ENCODE measurements at regions not wholly inside any gene's neighbourhood (a gene's known extent, or its start where the extent isn't known, plus 50 kb on each side); places are given as distances from the start of the nearest gene placed in this dataset.

- no peak for TF ChIP-seq CTCF (IDR thresholded peaks at IDR 0.05)
- Histone ChIP-seq H3K4me3 (no peak overlapping the region), H3K4me1 (no peaks in the 10 kb centered on the region), H3K27me3 (ENCODE audit: low read depth) (no peaks in the 10 kb centered on the region), H3K9me3 (no peaks in the 10 kb centered on the region), H3K36me3 (no peaks in the 10 kb centered on the region), H3K27ac (no peak overlapping the region)
- intact Hi-C loops (cut with DNase I), result no loop called here
- peak; percentile 65 to 73 for ATAC-seq
- DNase-seq, result no peak
These were observed 262.1 kb downstream of the IGSF11 start for GRCh38 chr3:118772547-118773011.

GRCh38 chr3:118775021-118775420 is 259.6 kb downstream of the IGSF11 start:
- DNase-seq (no peak), ATAC-seq (no peak)
- TF ChIP-seq CTCF (IDR thresholded peaks at IDR 0.05), result no peak
- H3K9me3 ChIP-seq, result no peaks in the 10 kb centered on the region
- H3K36me3 ChIP-seq, result no peaks in the 10 kb centered on the region
- H3K4me1 ChIP-seq, result no peaks in the 10 kb centered on the region
- intact Hi-C loops (cut with DNase I), result no loop called here
- no peak overlapping the region for H3K27ac ChIP-seq
- no peak overlapping the region for H3K4me3 ChIP-seq
- H3K27me3 ChIP-seq (ENCODE audit: low read depth), result no peaks in the 10 kb centered on the region

- no peak overlapping the region for H3K4me3 ChIP-seq
- no peaks in the 10 kb centered on the region for H3K27me3 ChIP-seq (ENCODE audit: low read depth)
- no peak for TF ChIP-seq CTCF (IDR thresholded peaks at IDR 0.05)
- no peak overlapping the region for H3K27ac ChIP-seq
- no peaks in the 10 kb centered on the region for H3K9me3 ChIP-seq
- intact Hi-C loops (cut with DNase I), result no loop called here
- H3K4me1 ChIP-seq, result no peaks in the 10 kb centered on the region
- DNase-seq (no peak), ATAC-seq (no peak)
- no peaks in the 10 kb centered on the region for H3K36me3 ChIP-seq
These were observed 256.4 kb downstream of the IGSF11 start for GRCh38 chr3:118778201-118778600.

GRCh38 chr3:118781232-118781631 is 253.4 kb downstream of the IGSF11 start:
- TF ChIP-seq CTCF (IDR thresholded peaks at IDR 0.05), result no peak
- Histone ChIP-seq H3K4me1 (no peaks in the 10 kb centered on the region), H3K4me3 (no peak overlapping the region), H3K27me3 (ENCODE audit: low read depth) (no peaks in the 10 kb centered on the region), H3K36me3 (no peaks in the 10 kb centered on the region), H3K27ac (no peak overlapping the region), H3K9me3 (no peaks in the 10 kb centered on the region)
- intact Hi-C loops (cut with DNase I), result no loop called here
- no peak for DNase-seq
- no peak for ATAC-seq

- H3K36me3 ChIP-seq, result no peaks in the 10 kb centered on the region
- no peak for DNase-seq
- no peak overlapping the region for H3K4me3 ChIP-seq
- H3K27me3 ChIP-seq (ENCODE audit: low read depth), result no peaks in the 10 kb centered on the region
- ATAC-seq, result no peak
- intact Hi-C loops (cut with DNase I), result no loop called here
- no peaks in the 10 kb centered on the region for H3K9me3 ChIP-seq
- H3K27ac ChIP-seq, result no peak overlapping the region
- H3K4me1 ChIP-seq, result no peaks in the 10 kb centered on the region
- TF ChIP-seq CTCF (IDR thresholded peaks at IDR 0.05), result no peak
These were observed 252.8 kb downstream of the IGSF11 start for GRCh38 chr3:118781839-118782238.

GRCh38 chr3:118782755-118783202 is 251.9 kb downstream of the IGSF11 start:
- Histone ChIP-seq H3K9me3 (no peaks in the 10 kb centered on the region), H3K36me3 (no peaks in the 10 kb centered on the region), H3K4me3 (no peak overlapping the region), H3K27ac (no peak overlapping the region), H3K4me1 (no peaks in the 10 kb centered on the region), H3K27me3 (ENCODE audit: low read depth) (no peaks in the 10 kb centered on the region)
- TF ChIP-seq CTCF (IDR thresholded peaks at IDR 0.05), result no peak
- intact Hi-C loops (cut with DNase I), result no loop called here
- ATAC-seq, result no peak
- DNase-seq, result no peak

All from lower lobe of right lung (tissue), 2 donors.